ENCODE measurements at regions not wholly inside any gene's neighbourhood (a gene's known extent, or its start where the extent isn't known, plus 50 kb on each side); places are given as distances from the start of the nearest gene placed in this dataset.
A peak's percentile ranks its signal among the peaks of the same experiment; 100 is the strongest.

GRCh38 chr5:114192108-114192507 is 169.8 kb upstream of the KCNN2 start:
- DNase-seq (ENCODE audit: low read depth), result peak; percentile 3
- H3K4me3 ChIP-seq (ENCODE audit: control insufficient read depth, low read depth, low read length), result no peak overlapping the region
- no peak for TF ChIP-seq CTCF (IDR thresholded peaks at IDR 0.05; ENCODE audit: control insufficient read depth, insufficient read depth, low read depth, low read length, missing control alignments)

- no peak overlapping the region for H3K4me3 ChIP-seq (ENCODE audit: control insufficient read depth, low read depth, low read length)
- no peak for TF ChIP-seq CTCF (IDR thresholded peaks at IDR 0.05; ENCODE audit: control insufficient read depth, insufficient read depth, low read depth, low read length, missing control alignments)
- no peak for DNase-seq (ENCODE audit: low read depth)
Observed at GRCh38 chr5:114201332-114201731, 160.5 kb upstream of the KCNN2 start.

GRCh38 chr5:114204923-114205322 is 156.9 kb upstream of the KCNN2 start:
- DNase-seq (ENCODE audit: low read depth), result no peak
- no peak for TF ChIP-seq CTCF (IDR thresholded peaks at IDR 0.05; ENCODE audit: control insufficient read depth, insufficient read depth, low read depth, low read length, missing control alignments)
- no peak overlapping the region for H3K4me3 ChIP-seq (ENCODE audit: control insufficient read depth, low read depth, low read length)

GRCh38 chr5:114206640-114207039 is 155.2 kb upstream of the KCNN2 start:
- no peak for TF ChIP-seq CTCF (IDR thresholded peaks at IDR 0.05; ENCODE audit: control insufficient read depth, insufficient read depth, low read depth, low read length, missing control alignments)
- DNase-seq (ENCODE audit: low read depth), result no peak
- no peak overlapping the region for H3K4me3 ChIP-seq (ENCODE audit: control insufficient read depth, low read depth, low read length)

- TF ChIP-seq CTCF (IDR thresholded peaks at IDR 0.05; ENCODE audit: control insufficient read depth, insufficient read depth, low read depth, low read length, missing control alignments), result no peak
- no peak overlapping the region for H3K4me3 ChIP-seq (ENCODE audit: control insufficient read depth, low read depth, low read length)
- no peak for DNase-seq (ENCODE audit: low read depth)
Observed at GRCh38 chr5:114207615-114208014, 154.3 kb upstream of the KCNN2 start.

GRCh38 chr5:114208120-114208519 is 153.8 kb upstream of the KCNN2 start:
- H3K4me3 ChIP-seq (ENCODE audit: control insufficient read depth, low read depth, low read length), result no peak overlapping the region
- TF ChIP-seq CTCF (IDR thresholded peaks at IDR 0.05; ENCODE audit: control insufficient read depth, insufficient read depth, low read depth, low read length, missing control alignments), result no peak
- DNase-seq (ENCODE audit: low read depth), result no peak

GRCh38 chr5:114208588-114208987 is 153.3 kb upstream of the KCNN2 start:
- no peak overlapping the region for H3K4me3 ChIP-seq (ENCODE audit: control insufficient read depth, low read depth, low read length)
- no peak for DNase-seq (ENCODE audit: low read depth)
- TF ChIP-seq CTCF (IDR thresholded peaks at IDR 0.05; ENCODE audit: control insufficient read depth, insufficient read depth, low read depth, low read length, missing control alignments), result no peak

Data from AG09309 (cell line).